GM19035 (cell line): ENCODE measurements at regions not wholly inside any gene's neighbourhood (a gene's known extent, or its start where the extent isn't known, plus 50 kb on each side); places are given as distances from the start of the nearest gene placed in this dataset.
"Not testable (repeated sequence)": the region's sequence is repeated elsewhere in the genome, so short reads cannot be mapped to it uniquely, and the experiment has no call there.

Experiments used
- ATAC-seq: cut with Tn5 transposase; IDR thresholded peaks from one replicate; pipeline ENCODE4 v1.9.1; 2021; ENCODE audit not compliant: unreplicated experiment

DNA sequence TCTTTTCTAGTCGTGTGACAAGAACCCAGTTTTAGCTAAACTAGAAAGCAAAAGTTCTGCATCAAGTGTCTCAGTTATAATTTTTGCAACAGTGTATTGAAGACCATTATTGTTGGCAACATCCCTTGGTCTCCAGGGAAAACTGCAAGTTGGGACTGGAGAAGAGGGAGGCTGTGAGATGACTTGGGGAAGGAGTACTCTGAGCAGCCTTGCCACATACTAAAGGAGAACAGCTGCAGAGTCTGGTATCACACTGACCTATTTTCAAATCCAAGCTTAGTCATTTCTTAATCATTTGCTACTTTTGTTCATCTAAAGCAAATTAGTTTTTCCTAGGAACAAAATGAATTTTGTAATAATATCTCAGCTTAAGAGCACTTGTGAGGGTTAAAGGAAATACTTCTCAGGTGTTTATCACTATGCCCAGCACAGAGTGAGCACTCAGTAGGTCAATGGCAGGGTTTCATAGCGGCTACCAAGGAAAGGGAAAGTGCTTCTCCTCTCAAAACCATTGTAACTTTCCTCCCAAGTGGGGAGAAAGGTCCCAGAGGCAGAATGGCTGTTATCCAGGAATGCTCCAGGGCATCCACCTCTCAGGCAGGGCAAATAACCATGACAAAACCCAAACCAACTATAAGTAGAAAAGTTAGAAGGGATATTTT, 247.1 kb downstream of the C11orf87 start:
- no peak for ATAC-seq

DNA sequence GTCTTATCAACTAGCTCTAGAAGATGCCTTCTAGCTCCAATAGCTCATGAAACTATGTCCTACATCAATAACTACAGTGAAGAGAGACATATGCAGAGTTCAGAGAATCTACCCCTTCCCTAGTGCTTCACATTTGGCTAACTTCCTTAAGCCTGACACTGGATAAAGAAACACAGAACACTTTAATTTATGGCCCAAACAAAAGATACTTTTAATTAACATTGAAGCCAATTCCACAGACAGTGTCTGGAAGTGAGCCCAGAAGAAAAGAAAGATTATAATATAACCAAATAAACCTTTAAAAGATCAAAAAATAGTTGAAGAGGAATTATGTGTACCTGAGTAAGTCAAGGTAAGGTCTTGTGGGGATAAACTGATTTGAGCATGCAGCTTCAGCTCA, 255.2 kb downstream of the C11orf87 start:
- no peak for ATAC-seq

DNA sequence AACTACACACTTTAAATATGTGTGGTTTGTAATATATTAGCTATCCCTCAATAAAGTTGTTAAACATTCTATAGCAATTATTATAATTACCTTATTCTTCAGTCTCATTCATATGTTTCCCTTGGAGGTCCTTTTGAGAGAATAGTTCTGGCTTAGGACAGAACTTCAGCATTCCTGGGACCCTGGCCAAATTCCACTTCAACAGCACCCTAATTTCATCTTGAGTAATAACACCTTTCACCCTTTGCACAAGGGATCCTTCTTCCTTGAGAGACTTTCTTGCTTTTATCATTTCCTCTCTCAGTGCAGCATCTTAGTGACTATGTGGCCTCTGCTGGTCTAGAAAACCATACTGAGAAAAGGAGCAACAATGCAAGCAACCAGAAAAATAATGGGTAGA, 255.9 kb downstream of the C11orf87 start:
- no peak for ATAC-seq

DNA sequence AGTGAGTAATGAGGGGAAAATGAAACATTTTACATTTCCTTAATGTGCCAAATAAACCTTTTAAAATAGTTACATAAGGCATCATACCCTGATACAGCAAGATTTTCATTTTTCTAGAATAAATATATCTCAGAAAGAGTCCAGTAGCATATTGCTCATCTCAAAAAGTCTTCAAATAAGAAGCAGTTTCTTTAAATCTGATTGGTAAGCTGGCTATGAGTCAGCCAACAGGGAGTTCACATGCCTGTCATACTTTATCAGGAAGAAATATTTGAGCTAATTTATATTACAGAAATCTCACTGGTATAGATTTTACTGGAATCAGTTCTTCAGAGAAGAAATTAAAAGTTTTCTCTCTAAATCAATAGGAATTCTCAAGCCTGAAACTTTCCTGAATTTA, 258.1 kb downstream of the C11orf87 start:
- ATAC-seq, result no peak

DNA sequence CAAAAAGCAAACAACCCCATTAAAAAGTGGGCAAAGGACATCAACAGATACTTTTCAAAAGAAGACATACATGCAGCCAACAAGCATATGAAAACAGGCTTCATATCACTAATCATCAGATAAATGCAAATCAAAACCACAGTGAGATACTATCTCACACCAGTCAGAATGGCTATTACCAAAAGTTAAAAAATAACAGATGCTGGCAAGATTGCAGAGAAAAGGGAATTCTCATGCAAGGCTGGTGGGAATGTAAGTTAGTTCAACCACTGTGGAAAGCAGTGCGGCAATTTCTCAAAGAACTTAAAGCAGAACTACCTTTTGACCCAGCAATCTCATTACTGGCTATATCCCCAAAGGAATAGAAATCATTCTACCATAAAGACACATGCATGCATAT, 260.8 kb downstream of the C11orf87 start:
- not testable (repeated sequence) for ATAC-seq

DNA sequence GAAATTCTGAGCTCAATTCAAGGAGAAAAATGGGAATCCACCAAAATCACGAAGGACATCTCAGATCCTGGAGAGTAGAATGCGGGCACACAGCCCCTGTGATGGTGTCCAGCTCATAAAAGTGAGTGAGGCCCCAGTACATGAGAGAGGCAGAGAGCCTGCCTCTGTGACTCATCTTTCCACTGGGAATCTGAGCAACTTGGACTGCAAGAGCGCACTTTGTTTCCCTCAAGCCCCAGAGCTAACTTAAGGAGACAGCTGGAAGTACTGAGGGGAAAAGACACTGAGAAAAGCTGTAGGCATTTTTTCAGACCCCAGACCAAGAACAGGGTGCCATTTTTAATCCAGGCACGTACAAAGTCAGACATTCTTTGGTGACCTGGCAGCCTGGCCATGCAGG, 273.7 kb downstream of the C11orf87 start:
- no peak for ATAC-seq

DNA sequence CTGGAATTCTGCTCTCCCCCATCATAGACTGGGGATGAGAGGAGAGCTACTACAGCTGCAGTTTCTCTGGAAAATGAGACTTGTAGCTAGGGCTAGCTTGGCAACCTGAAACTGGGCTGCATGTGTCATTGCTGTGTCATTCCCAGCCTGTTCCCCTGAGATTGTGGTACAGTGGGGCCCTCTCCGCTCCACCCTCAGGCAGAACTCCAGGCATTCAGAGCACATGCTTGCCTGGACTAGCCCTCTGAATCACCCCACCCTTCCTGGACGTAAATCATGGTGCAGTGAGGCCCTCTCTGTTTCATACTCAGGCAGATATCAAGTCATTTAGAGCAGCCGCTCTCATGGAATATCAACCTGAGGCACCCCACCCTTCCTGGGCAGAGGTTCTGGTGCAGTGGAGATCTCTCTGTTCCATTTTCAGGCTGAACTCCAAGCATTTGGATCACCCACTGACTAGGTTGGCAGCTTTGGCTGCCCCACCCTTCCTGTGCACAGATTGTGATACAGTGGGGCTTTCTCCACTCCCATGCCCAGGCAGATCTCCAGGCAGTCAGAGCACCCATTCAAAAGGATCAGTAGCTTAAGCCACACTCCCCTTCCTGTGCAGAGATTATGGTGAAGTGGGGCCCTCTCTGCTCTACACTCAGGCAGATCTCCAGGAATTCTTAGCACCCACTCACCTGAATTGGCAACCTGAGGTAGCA, 274.4 kb downstream of the C11orf87 start:
- ATAC-seq, result no peak

DNA sequence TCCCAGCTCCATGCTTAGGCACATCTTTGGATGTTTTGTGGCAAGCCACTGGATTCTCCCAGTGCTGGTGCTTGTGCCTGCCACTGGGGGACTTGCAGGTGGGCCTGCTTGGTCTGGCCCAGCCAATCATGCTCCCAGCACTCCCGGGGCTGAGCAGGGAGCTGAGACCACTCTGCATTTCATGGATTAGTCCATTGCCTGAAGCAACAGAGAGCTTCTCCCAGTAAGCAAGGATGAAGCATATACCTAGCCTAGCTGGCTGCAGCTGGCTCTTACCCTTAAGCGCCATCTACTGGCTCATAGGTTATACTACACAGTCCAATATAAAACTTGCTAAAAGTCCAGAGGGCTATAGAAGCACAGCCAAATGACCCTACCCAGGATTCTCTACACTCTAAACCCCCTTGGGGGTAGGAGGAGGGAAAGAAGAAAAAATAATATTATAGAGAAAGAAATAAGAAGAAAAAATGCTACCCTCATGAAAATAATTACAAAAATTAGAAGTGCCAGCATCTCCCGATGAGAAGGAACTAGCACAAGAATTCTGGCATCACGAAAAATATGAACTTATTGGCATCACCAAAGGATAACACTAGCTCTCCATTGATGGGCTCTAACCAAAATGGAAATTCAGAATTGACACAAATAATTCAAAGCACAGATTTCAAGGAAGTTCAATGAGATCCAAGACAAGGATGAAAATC, 275.3 kb downstream of the C11orf87 start:
- ATAC-seq, result peak; percentile 89

DNA sequence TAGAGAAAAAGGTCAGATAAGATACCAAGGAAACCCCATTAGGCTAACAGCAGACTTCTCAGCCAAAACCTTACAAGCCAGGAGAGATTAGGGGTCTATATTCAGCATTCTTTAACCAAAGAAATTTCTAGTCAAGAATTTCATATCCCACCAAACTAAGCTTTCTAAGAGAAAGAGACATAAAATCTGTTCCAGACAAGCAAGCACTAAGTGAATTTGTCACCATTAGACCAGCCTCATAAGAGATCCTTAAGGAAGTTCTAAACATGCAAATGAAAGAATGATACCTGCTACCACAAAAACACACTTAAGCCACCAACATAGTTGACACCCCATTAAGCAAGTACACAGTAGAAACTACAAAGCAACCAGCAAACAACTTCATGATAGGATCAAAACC, 276.2 kb downstream of the C11orf87 start:
- ATAC-seq, result no peak

DNA sequence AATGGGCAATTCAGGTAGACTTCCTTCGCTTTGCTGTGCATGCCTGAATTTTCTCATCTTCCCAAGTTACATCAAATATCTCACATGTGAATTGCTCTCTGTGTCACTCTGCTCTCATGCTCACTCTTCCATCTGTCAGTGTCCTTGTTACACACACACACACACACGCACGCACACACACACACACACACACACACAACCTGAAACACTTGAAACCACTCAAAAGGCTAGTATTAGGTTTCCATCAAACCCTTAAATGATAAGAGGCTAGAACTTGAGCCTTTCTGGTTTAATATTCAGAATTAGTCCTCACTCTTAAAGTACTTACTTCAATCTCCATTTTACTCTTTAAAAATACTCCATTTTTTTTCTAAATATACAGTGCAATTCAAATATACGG, 282.4 kb downstream of the C11orf87 start:
- no peak for ATAC-seq

DNA sequence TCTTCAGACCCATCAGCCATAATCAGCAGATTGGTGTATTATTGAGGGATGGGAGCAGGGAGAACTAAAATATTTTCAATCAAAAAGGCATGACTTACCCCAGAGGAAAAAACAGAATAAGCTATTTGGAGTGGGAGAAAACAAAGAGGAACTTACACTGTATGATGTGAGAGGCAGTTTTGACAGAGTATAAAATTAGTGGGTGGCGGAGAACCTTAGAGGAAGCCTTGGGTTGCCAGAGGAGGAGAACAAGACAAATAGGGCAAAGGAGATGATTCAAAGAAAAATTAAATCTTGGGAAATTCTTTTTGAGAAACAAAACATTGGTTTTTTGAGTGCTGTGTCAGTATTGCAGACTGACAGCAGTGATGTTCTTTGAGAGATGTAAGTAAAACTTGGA, 285.0 kb downstream of the C11orf87 start:
- ATAC-seq, result no peak

DNA sequence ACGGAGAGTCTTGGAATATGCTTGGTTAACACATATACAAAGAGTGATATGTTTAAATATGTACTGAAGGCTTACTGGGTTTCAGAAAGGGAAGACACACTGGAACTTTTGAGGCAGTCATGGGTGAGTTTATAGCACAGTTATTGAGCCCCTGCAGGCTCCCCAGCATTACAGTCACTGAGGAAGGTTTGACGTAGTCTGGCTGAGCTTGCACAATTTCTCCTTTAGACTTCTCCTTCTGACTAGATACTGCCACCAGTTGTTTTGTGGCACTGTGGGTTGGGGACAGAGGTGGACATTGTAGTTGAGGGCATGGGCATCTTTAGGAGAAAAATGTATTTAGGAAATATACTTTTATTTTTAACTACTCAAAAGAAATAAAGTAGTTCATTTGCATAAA, 285.4 kb downstream of the C11orf87 start:
- ATAC-seq, result no peak

DNA sequence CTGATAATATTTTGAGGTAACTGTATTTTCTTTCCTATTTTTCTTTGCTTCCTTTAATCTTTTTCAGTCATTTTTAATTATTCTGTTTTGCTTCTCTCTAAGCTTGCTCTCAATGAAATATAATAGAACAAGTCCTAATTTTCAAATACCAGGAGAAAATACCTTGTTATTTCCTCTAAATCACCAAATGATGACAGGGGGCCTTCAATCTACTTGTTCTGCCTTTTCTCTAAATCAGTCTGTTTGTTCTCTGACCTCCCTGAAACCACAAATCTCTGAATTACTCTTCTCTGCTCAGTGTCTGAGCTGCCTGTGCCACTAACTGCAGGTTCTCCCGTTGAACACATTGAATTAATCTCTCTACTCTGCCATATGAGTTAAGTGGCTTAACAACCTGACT, 286.2 kb downstream of the C11orf87 start:
- no peak for ATAC-seq

DNA sequence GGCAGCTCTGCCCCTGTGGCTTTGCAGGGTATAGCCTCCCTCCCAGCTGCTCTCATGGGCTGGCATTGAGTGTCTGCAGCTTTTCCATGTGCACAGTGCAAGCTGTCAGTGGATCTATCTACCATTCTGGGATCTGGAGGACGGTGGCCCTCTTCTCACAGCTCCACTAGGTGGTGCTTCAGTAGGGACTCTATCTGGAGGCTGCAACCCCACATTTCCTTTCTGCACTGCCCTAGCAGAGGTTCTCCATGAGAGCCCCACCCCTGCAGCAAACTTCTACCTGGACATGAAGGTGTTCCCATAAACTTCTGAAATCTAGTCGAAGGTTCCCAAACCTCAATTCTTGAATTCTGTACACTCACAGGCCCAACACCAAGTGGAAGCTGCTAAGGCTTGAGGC, 292.5 kb downstream of the C11orf87 start:
- not testable (repeated sequence) for ATAC-seq

DNA sequence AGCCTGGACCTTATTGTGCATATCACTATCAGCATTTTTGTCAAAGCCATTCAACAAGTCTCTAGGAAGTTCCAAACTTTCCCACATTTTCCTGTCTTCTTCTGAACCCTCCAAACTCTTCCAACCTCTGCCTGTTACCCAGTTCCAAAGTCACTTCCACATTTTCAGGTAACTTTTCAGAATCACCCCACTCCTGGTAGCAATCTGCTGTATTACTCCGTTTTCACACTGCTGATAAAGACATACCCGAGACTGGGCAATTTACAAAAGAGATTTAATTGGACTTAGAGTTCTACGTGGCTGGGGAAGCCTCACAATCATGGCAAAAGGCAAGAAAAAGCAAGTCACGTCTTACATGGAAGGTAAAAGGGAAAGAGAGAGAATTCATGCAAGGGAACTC, 293.4 kb downstream of the C11orf87 start:
- ATAC-seq, result not testable (repeated sequence)

DNA sequence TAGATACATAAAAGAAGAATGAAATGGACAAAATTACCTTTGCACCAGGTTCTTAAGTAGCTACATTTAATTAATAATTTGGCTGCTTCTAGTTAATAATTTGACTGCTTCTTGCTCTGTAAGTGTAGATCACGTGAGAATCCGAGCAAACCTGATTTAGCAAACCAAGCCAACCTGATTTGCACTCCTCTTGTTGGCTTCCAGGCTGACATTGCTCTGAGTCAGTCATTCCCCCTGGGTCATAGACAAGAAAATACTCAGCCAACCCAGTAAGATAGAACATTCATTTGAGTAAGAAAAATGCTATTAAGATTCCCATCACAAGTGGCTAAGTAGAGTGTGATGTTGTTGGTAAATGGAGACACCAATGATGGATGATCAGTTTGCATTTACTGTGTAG, 304.1 kb downstream of the C11orf87 start:
- ATAC-seq, result no peak

DNA sequence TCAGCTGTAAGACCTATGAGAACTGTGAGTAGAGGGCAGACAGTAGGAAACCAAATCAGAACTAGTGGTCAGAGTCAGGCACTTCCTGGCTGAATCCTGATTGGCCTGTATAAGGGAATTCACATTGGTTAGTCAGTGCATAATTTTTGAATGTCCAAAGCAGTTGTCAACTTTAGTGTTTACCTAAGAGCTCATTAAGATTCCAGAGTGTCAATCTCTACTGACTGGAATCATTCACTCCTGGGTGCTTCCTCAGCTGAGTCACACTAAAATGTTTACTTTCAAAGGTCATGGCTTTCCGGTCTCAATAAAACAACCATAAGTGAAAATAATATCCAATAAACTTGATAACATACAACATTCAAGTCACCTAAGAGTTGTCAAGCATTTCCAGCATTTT, 306.1 kb downstream of the C11orf87 start:
- no peak for ATAC-seq

DNA sequence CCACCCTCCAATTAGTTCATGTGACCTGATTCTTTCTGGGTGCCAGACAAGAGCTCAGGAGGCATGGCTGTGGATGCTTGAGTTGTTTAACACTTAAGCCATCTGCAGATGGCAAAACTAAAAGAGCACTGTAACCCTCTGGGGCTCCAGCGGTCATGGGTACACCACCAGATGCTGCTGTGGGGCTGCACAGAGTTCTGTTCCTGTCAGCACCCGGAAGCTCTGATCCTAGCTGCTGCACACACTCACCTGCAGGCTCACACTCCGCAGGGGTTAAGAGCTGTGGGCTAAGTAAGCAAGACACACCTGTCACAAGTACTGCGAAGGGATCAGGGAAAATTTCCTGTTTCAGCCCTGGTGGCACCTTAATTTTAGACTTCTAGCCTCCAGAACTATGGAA, 307.8 kb downstream of the C11orf87 start:
- ATAC-seq, result no peak

DNA sequence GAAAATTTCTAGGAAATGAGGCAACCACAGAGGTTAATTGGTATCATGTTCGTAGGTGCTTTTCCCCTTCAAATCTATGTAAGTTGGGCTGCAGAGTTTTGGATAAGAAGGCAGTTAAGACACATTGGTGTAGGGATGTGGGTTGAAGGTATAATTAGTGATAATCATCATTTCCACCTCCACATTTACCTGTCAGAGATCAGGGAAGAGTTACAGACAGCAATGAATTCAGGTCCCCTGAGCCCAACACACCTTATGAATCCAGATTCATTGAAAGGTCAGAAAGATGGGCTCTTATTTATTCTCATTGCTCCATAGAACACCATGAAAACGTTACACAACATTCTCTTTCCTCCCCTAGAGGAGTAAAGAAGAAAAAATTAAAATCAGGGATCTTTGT, 308.7 kb downstream of the C11orf87 start:
- no peak for ATAC-seq

DNA sequence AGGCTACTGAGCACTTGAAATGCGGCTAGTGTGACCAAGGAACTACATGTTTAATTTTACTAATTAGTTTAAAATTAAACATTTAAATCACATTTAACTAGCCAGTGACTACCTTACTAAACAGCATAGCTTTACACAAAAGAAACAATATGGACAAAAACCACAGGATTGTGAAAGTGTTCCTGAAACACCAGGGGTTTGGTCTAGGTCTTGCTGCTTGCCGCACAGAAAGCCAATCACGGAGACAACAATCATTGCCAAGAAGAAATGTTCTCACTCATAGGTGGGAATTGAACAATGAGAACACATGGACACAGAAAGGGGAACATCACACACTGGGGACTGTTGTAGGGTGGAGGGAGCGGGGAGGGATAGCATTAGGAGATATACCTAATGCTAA, 309.5 kb downstream of the C11orf87 start:
- ATAC-seq, result no peak

DNA sequence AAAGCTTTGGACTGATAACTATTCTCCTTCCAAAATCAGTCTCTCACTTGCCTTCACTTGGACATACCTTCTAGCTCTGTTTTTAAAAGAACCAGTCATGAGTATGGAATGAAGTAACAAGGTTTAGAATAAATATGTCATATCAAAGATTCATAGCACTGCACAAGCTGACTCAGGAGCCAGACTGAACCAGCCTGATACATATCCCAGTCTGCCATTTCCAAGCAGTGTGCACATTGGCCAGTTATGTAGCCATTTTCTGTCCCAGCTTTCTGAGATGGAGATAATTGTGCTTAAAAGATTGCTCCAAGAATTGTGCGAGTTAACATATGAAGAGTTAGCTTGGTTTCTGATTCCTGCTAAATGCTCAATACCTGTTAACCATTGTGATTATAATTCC, 311.3 kb downstream of the C11orf87 start:
- ATAC-seq, result no peak

DNA sequence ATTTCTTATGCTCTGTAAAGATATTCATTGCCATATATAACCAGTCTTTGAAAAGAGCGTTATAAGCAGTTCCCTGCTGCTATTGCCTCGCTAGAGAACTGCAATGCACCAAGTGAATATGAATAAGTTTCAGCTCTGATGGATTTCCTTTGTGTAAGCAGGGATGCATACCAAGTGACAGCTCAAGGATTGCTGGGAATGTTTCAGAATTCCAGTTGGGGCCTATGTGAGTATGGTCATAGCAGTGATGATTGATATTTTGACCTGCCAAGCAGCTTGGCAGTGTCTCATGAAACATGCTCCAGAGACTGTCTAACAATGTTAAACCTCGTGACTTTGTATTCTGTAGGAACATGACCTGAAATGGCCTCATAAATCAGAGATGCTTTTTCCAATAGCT, 312.6 kb downstream of the C11orf87 start:
- no peak for ATAC-seq
